Suprapubic skin (tissue), 3 donors: ENCODE measurements at regions not wholly inside any gene's neighbourhood (a gene's known extent, or its start where the extent isn't known, plus 50 kb on each side); places are given as distances from the start of the nearest gene placed in this dataset.

Source experiments
- CTCF ChIP-seq, 2 donors: fragments of 200-600 bp in 1 of 2; fragments of 450-650 bp in 1 of 2; sonication (generic) in 1 of 2; IDR thresholded peaks; one replicate each; pipeline ENCODE4 v1.5.1; 2016 to 2019; ENCODE audit warnings: antibody characterized with exemption in 2 of 2, mild to moderate bottlenecking in 1 of 2, moderate library complexity in 1 of 2
- POLR2A ChIP-seq, 2 donors: fragments of 450-650 bp; IDR thresholded peaks; one replicate each; pipeline ENCODE4 v1.6.1; 2017; ENCODE audit warnings: antibody characterized with exemption in 2 of 2, mild to moderate bottlenecking in 2 of 2, moderate library complexity in 2 of 2

GRCh38 chr16:31696968-31697743, 169.5 kb downstream of the AHSP start:
- peak; percentile 30 to 40 for TF ChIP-seq CTCF (IDR thresholded peaks at IDR 0.05)
- TF ChIP-seq POLR2A (IDR thresholded peaks at IDR 0.05): no peak
